Esophagus squamous epithelium (tissue), 4 donors: ENCODE measurements at regions not wholly inside any gene's neighbourhood (a gene's known extent, or its start where the extent isn't known, plus 50 kb on each side); places are given as distances from the start of the nearest gene placed in this dataset.

ENCODE experiments used
- POLR2A ChIP-seq, 4 donors: fragments of 450-650 bp; IDR thresholded peaks; one replicate each; pipeline ENCODE4 v1.6.1; 2017; ENCODE audit warnings: antibody characterized with exemption in 4 of 4, mild to moderate bottlenecking in 4 of 4, moderate library complexity in 3 of 4
- TF ChIP-seq, protein P1 (sequence below), 6 experiments: fragments of 450-650 bp in 4 of 6; fragments of 200-600 bp in 2 of 6; sonication (generic) in 2 of 6; IDR thresholded peaks; one replicate each; pipeline ENCODE4 v1.5.1; 2016 to 2019; ENCODE audit warnings: antibody characterized with exemption in 6 of 6, mild to moderate bottlenecking in 4 of 6, moderate library complexity in 4 of 6

DNA sequence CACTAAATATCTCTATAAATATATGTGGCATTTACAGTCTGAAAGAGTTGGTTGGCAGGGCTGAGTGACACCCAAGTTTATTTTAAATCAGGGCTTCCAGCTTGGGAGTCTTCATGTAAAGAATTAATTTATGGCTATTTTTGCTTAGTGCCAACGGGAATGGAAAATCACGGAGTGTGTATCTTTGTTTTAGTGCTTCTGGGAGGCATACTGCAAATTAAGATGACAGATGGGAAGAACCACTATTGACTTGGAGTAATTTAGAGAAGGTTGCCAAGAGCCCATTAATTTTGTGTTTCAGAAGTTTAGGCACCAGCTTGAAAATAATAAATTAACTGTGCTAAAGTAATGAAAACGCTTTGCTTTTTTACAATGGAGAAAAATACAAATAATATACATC lies 135.2 kb downstream of the GPR37 start:
- TF ChIP-seq, protein P1, sequence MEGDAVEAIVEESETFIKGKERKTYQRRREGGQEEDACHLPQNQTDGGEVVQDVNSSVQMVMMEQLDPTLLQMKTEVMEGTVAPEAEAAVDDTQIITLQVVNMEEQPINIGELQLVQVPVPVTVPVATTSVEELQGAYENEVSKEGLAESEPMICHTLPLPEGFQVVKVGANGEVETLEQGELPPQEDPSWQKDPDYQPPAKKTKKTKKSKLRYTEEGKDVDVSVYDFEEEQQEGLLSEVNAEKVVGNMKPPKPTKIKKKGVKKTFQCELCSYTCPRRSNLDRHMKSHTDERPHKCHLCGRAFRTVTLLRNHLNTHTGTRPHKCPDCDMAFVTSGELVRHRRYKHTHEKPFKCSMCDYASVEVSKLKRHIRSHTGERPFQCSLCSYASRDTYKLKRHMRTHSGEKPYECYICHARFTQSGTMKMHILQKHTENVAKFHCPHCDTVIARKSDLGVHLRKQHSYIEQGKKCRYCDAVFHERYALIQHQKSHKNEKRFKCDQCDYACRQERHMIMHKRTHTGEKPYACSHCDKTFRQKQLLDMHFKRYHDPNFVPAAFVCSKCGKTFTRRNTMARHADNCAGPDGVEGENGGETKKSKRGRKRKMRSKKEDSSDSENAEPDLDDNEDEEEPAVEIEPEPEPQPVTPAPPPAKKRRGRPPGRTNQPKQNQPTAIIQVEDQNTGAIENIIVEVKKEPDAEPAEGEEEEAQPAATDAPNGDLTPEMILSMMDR (IDR thresholded peaks at IDR 0.05) = no peak
- TF ChIP-seq POLR2A (IDR thresholded peaks at IDR 0.05) = no peak
